Glutamatergic neuron (in vitro differentiated cells): ENCODE measurements at regions not wholly inside any gene's neighbourhood (a gene's known extent, or its start where the extent isn't known, plus 50 kb on each side); places are given as distances from the start of the nearest gene placed in this dataset.

Experiments
- DNase-seq: peaks from one replicate; pipeline ENCODE4 v3.0.0; 2022
- H3K27ac Mint-ChIP-seq: one replicate; pipeline ENCODE4 v1.8.0; 2020; ENCODE audit warnings: mild to moderate bottlenecking, mixed read lengths, inconsistent platforms; ENCODE audit not compliant: unreplicated experiment
- H3K27me3 Mint-ChIP-seq: one replicate; pipeline ENCODE4 v1.8.0; 2020; ENCODE audit warnings: mild to moderate bottlenecking, moderate library complexity, mixed read lengths, inconsistent platforms; ENCODE audit not compliant: unreplicated experiment
- H3K36me3 Mint-ChIP-seq: one replicate; pipeline ENCODE4 v1.8.0; 2020; ENCODE audit warnings: mild to moderate bottlenecking, mixed read lengths, inconsistent platforms; ENCODE audit not compliant: unreplicated experiment
- H3K4me1 Mint-ChIP-seq: one replicate; pipeline ENCODE4 v1.8.0; 2020; ENCODE audit warnings: mild to moderate bottlenecking, low read depth, mixed read lengths, inconsistent platforms; ENCODE audit not compliant: unreplicated experiment
- H3K4me3 Mint-ChIP-seq: one replicate; pipeline ENCODE4 v1.8.0; 2020; ENCODE audit warnings: mild to moderate bottlenecking, mixed read lengths, inconsistent platforms; ENCODE audit not compliant: unreplicated experiment
- H3K9me3 Mint-ChIP-seq: one replicate; pipeline ENCODE4 v1.8.0; 2020; ENCODE audit warnings: mild to moderate bottlenecking, moderate library complexity, mixed read lengths, inconsistent platforms; ENCODE audit not compliant: unreplicated experiment
- CTCF ChIP-seq: fragments of 200-600 bp; sonication (generic); IDR thresholded peaks from one replicate; pipeline ENCODE4 v1.5.0; 2021; ENCODE audit not compliant: partially characterized antibody, unreplicated experiment

DNA sequence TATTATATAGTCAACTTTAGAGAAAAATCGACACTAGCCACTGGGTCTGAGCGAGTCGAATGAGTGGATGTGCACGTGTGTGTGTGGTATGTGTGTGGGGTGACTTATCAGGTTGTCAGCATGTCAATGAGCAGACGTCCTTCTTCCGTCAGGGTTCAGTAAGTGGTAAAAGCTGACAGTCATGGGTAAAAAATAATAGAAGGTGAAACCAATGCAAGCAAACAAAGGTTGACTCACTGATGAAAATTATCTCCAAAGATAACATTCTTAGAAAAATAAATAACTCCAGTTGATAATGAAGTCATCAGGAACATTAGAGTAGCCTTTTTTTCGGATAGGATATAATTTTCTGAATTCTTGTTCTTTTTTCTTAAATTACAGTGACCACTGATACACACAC is 243.8 kb upstream of the FOXQ1 start:
- DNase-seq, result no peak
- H3K4me1 Mint-ChIP-seq, result no peaks in the 10 kb centered on the region
- no peak overlapping the region for H3K4me3 Mint-ChIP-seq
- H3K27ac Mint-ChIP-seq, result no peak overlapping the region
- H3K36me3 Mint-ChIP-seq, result no peaks in the 10 kb centered on the region
- TF ChIP-seq CTCF, result no peak
- H3K9me3 Mint-ChIP-seq, result no peaks in the 10 kb centered on the region
- H3K27me3 Mint-ChIP-seq, result no peaks in the 10 kb centered on the region

DNA sequence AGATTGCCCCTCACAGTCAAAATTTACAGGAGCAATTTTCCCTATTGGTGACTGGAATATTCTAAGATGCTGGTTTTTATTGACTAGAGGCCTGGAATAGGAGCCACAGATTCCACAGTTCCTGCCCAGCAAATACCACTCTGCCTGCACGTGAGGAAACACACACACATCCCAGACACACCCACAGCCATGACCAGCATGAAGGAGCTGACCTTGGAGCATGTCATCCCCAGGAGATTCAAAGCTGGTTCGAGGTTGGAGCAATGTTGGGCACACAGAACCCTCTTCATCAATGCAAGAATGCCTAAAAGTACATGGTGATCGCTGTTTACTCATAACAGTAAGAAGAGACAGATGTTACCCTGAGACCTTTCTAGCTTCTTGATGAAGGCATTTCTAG is 244.6 kb upstream of the FOXQ1 start:
- H3K27me3 Mint-ChIP-seq, result no peaks in the 10 kb centered on the region
- DNase-seq, result no peak
- no peaks in the 10 kb centered on the region for H3K9me3 Mint-ChIP-seq
- no peaks in the 10 kb centered on the region for H3K4me1 Mint-ChIP-seq
- H3K36me3 Mint-ChIP-seq, result no peaks in the 10 kb centered on the region
- TF ChIP-seq CTCF, result no peak
- H3K27ac Mint-ChIP-seq, result no peak overlapping the region
- H3K4me3 Mint-ChIP-seq, result no peak overlapping the region

GRCh38 chr6:1066449-1067090 is 245.3 kb upstream of the FOXQ1 start:
- Mint-ChIP-seq H3K27me3 (no peaks in the 10 kb centered on the region), H3K36me3 (no peaks in the 10 kb centered on the region), H3K27ac (no peak overlapping the region), H3K9me3 (no peaks in the 10 kb centered on the region), H3K4me3 (no peak overlapping the region), H3K4me1 (no peaks in the 10 kb centered on the region)
- no peak for TF ChIP-seq CTCF
- DNase-seq, result no peak

DNA sequence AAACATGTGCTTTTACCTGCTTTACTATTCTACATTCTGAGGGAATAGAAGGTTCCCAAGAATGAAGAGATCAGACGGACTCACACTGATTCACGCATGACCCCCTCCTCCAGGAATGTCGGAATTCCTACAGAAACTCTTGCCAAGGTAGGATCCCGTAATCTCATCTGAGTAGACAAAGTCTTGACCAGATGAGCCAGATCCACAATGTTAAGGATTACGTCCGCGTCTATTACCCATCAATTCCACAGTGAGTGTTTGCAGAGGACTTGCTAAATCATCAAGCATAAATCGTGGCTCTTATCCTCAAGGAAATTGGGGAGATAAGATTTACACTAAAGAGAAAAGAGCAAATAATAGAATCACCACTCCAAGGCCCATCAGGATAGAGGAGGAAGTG is 245.9 kb upstream of the FOXQ1 start:
- Mint-ChIP-seq H3K4me3 (no peak overlapping the region), H3K36me3 (no peaks in the 10 kb centered on the region), H3K27ac (no peak overlapping the region), H3K9me3 (no peaks in the 10 kb centered on the region), H3K27me3 (no peaks in the 10 kb centered on the region), H3K4me1 (no peaks in the 10 kb centered on the region)
- DNase-seq, result no peak
- no peak for TF ChIP-seq CTCF

DNA sequence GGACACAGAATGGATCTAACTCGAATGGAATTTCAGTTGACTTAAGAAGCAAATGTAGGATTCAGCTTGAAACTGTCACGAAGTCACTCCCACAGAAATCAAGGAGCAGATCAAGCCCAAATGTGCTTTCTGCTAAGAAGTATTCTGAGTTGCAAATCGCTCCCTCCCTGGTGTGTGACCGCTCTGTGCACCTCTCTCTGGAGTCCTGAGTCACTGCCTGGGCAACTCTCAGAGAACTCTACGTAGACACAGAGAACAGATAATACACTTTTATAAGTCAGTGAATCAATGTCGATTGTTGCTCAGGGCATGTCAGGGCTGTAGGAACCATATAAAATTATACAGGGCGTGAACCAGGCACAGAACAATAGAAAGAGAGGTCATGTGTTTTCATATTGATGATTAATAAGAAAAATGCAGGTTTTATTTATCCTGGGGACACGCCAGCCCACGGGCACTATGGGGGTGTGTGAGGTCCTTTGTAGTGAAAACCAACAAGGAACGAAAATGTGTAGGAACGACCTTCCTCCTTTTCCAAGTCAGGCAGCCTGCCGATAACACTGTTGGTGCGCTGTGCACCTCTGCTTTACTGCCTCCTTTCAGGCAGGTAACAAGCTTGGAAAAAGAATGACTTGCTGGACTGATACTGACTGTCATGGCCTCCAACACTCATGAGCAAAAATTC is 248.1 kb upstream of the FOXQ1 start:
- peaks cover 3% of the 10 kb centered on the region for H3K9me3 Mint-ChIP-seq
- no peak overlapping the region for H3K4me3 Mint-ChIP-seq
- H3K4me1 Mint-ChIP-seq, result peaks cover 2% of the 10 kb centered on the region
- TF ChIP-seq CTCF, result no peak
- no peaks in the 10 kb centered on the region for H3K36me3 Mint-ChIP-seq
- no peaks in the 10 kb centered on the region for H3K27me3 Mint-ChIP-seq
- no peak overlapping the region for H3K27ac Mint-ChIP-seq
- DNase-seq, result no peak
